ENCODE measurements at regions not wholly inside any gene's neighbourhood (a gene's known extent, or its start where the extent isn't known, plus 50 kb on each side); places are given as distances from the start of the nearest gene placed in this dataset.

DNA sequence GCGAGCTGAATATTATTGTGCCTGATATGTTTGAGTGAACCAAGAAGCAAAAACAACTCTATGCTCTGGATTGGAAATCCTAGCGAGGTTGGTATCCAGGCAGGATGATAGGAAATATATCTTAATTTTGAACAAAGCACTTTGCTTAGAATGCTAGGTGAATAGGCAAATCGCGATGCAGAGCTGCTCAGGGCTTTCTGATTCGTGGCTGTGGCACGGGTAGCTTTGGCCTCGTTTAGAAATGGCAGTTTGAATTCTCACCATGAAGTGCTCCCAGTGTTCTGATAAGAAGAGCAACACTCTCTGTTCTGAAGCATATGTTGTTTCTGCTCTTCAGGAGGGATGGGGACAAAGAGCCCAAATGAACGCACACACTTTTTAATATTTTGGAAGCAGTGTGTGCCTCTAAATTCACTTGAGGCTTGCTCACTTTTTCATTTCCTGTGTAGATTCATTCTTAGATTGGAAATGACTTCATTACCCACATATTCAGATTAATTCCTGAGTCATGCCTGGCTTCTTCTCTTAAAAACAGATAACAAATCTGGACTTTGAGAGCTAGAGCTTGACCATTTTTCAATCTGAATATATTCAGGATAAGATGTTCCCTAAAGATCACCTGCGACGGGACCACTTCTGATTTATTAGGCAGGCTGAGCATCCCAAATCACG lies 200.9 kb downstream of the RPAP3 start:
- H3K36me3 ChIP-seq (replicated peaks in 1 of 2; ENCODE audit: control insufficient read depth in 1 of 2, insufficient read depth in 2 of 2, low read length in 1 of 2): no peaks in the 10 kb centered on the region
- DNase-seq: no peak
- H4K20me1 ChIP-seq (ENCODE audit: insufficient read depth): no peaks in the 10 kb centered on the region
- 13% methylated on average over 11 of the region's 11 CpGs for WGBS (ENCODE audit: low lambda C conversion rate)
- H3K4me3 ChIP-seq (ENCODE audit: low read depth in 2 of 2, low read length in 1 of 2): peak overlapping the region in 1 of 2 experiments; percentile 9; a peak in 1 of 4 replicates
- peak overlapping the region in 1 of 2 experiments; percentile 84; a peak in 2 of 4 replicates for H3K27ac ChIP-seq (ENCODE audit: low read depth in 2 of 2, low read length in 1 of 2)
- H3K9ac ChIP-seq: peak overlapping the region; percentile 58; the same call in 1 of the 2 replicates
- peaks cover 17% of the 10 kb centered on the region for H3F3A ChIP-seq (replicated peaks; ENCODE audit: insufficient read depth)
- no peaks in the 10 kb centered on the region for H3K79me2 ChIP-seq (ENCODE audit: insufficient read depth)
- ChIA-PET CTCF (no interaction called here), POLR2A (no interaction called here)
- peak overlapping the region; percentile 62 for H3K4me2 ChIP-seq
- no peaks in the 10 kb centered on the region for H3K9me3 ChIP-seq
- H2AFZ ChIP-seq (ENCODE audit: low read depth): peak overlapping the region; percentile 69
- no peaks in the 10 kb centered on the region for H3K9me2 ChIP-seq
- no peaks in the 10 kb centered on the region for H3K27me3 ChIP-seq (ENCODE audit: insufficient read depth)
- peaks cover 0 to 6% of the 10 kb centered on the region in 2 experiments; a peak in 2 of 4 replicates for H3K4me1 ChIP-seq (ENCODE audit: control insufficient read depth in 1 of 2, insufficient read depth in 2 of 2, low read depth in 1 of 2, low read length in 1 of 2)
- TF ChIP-seq, protein P1, sequence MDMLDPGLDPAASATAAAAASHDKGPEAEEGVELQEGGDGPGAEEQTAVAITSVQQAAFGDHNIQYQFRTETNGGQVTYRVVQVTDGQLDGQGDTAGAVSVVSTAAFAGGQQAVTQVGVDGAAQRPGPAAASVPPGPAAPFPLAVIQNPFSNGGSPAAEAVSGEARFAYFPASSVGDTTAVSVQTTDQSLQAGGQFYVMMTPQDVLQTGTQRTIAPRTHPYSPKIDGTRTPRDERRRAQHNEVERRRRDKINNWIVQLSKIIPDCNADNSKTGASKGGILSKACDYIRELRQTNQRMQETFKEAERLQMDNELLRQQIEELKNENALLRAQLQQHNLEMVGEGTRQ (IDR thresholded peaks at IDR 0.05; ENCODE audit: borderline replicate concordance, low read depth, low read length): no peak
- TF ChIP-seq SMC3 (IDR thresholded peaks at IDR 0.05; ENCODE audit: low read depth, low read length) (no peak), EP300 (IDR thresholded peaks at IDR 0.05; ENCODE audit: borderline replicate concordance in 1 of 2, low read depth in 1 of 2, low read length in 1 of 2) (peak in 1 of 2 experiments; percentile 69; a peak in 1 of 4 replicates), RAD21 (IDR thresholded peaks at IDR 0.05; ENCODE audit: low read length) (no peak), FOSL2 (IDR thresholded peaks at IDR 0.05; ENCODE audit: borderline replicate concordance, low read depth) (peak; percentile 85), GABPA (IDR thresholded peaks at IDR 0.05; ENCODE audit: low read depth) (no peak), RFX5 (IDR thresholded peaks at IDR 0.05; ENCODE audit: low read length) (no peak), TEAD4 (IDR thresholded peaks at IDR 0.05; ENCODE audit: borderline replicate concordance, insufficient read depth) (peak; percentile 72), JUND (IDR thresholded peaks at IDR 0.05) (peak; percentile 70), POLR2AphosphoS5 (IDR thresholded peaks at IDR 0.05; ENCODE audit: low read depth, low read length) (no peak), YY1 (IDR thresholded peaks at IDR 0.05; ENCODE audit: low read depth) (no peak), FOXJ3 (CRISPR knock-in tag; IDR thresholded peaks at IDR 0.05) (no peak), RXRA (IDR thresholded peaks at IDR 0.05; ENCODE audit: borderline replicate concordance, low read depth) (0 out of 2 replicates have a peak, but pooled peaks have one; percentile 24), NFIC (IDR thresholded peaks at IDR 0.05; ENCODE audit: borderline replicate concordance) (peak; percentile 45; the same call in 1 of the 2 replicates), NRF1 (IDR thresholded peaks at IDR 0.05; ENCODE audit: low read depth, low read length) (no peak), TCF12 (IDR thresholded peaks at IDR 0.05) (peak; percentile 67), MEF2A (IDR thresholded peaks at IDR 0.05; ENCODE audit: borderline replicate concordance, low read depth) (peak; percentile 37; the same call in 1 of the 2 replicates)
- TF ChIP-seq, protein P2, sequence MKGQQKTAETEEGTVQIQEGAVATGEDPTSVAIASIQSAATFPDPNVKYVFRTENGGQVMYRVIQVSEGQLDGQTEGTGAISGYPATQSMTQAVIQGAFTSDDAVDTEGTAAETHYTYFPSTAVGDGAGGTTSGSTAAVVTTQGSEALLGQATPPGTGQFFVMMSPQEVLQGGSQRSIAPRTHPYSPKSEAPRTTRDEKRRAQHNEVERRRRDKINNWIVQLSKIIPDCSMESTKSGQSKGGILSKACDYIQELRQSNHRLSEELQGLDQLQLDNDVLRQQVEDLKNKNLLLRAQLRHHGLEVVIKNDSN (IDR thresholded peaks at IDR 0.05; ENCODE audit: borderline replicate concordance, low read depth): no peak
- TF ChIP-seq, protein P3, sequence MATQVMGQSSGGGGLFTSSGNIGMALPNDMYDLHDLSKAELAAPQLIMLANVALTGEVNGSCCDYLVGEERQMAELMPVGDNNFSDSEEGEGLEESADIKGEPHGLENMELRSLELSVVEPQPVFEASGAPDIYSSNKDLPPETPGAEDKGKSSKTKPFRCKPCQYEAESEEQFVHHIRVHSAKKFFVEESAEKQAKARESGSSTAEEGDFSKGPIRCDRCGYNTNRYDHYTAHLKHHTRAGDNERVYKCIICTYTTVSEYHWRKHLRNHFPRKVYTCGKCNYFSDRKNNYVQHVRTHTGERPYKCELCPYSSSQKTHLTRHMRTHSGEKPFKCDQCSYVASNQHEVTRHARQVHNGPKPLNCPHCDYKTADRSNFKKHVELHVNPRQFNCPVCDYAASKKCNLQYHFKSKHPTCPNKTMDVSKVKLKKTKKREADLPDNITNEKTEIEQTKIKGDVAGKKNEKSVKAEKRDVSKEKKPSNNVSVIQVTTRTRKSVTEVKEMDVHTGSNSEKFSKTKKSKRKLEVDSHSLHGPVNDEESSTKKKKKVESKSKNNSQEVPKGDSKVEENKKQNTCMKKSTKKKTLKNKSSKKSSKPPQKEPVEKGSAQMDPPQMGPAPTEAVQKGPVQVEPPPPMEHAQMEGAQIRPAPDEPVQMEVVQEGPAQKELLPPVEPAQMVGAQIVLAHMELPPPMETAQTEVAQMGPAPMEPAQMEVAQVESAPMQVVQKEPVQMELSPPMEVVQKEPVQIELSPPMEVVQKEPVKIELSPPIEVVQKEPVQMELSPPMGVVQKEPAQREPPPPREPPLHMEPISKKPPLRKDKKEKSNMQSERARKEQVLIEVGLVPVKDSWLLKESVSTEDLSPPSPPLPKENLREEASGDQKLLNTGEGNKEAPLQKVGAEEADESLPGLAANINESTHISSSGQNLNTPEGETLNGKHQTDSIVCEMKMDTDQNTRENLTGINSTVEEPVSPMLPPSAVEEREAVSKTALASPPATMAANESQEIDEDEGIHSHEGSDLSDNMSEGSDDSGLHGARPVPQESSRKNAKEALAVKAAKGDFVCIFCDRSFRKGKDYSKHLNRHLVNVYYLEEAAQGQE (IDR thresholded peaks at IDR 0.05; ENCODE audit: low read depth, low read length): no peak
- TF ChIP-seq, protein P4, sequence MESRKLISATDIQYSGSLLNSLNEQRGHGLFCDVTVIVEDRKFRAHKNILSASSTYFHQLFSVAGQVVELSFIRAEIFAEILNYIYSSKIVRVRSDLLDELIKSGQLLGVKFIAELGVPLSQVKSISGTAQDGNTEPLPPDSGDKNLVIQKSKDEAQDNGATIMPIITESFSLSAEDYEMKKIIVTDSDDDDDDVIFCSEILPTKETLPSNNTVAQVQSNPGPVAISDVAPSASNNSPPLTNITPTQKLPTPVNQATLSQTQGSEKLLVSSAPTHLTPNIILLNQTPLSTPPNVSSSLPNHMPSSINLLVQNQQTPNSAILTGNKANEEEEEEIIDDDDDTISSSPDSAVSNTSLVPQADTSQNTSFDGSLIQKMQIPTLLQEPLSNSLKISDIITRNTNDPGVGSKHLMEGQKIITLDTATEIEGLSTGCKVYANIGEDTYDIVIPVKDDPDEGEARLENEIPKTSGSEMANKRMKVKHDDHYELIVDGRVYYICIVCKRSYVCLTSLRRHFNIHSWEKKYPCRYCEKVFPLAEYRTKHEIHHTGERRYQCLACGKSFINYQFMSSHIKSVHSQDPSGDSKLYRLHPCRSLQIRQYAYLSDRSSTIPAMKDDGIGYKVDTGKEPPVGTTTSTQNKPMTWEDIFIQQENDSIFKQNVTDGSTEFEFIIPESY (IDR thresholded peaks at IDR 0.05; ENCODE audit: borderline replicate concordance, low read depth): no peak
- TF ChIP-seq, protein P5, sequence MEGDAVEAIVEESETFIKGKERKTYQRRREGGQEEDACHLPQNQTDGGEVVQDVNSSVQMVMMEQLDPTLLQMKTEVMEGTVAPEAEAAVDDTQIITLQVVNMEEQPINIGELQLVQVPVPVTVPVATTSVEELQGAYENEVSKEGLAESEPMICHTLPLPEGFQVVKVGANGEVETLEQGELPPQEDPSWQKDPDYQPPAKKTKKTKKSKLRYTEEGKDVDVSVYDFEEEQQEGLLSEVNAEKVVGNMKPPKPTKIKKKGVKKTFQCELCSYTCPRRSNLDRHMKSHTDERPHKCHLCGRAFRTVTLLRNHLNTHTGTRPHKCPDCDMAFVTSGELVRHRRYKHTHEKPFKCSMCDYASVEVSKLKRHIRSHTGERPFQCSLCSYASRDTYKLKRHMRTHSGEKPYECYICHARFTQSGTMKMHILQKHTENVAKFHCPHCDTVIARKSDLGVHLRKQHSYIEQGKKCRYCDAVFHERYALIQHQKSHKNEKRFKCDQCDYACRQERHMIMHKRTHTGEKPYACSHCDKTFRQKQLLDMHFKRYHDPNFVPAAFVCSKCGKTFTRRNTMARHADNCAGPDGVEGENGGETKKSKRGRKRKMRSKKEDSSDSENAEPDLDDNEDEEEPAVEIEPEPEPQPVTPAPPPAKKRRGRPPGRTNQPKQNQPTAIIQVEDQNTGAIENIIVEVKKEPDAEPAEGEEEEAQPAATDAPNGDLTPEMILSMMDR (IDR thresholded peaks at IDR 0.05): no peak
- TF ChIP-seq, protein P6, sequence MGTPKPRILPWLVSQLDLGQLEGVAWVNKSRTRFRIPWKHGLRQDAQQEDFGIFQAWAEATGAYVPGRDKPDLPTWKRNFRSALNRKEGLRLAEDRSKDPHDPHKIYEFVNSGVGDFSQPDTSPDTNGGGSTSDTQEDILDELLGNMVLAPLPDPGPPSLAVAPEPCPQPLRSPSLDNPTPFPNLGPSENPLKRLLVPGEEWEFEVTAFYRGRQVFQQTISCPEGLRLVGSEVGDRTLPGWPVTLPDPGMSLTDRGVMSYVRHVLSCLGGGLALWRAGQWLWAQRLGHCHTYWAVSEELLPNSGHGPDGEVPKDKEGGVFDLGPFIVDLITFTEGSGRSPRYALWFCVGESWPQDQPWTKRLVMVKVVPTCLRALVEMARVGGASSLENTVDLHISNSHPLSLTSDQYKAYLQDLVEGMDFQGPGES (IDR thresholded peaks at IDR 0.05; ENCODE audit: low read depth, low read length): no peak
- TF ChIP-seq, protein P7, sequence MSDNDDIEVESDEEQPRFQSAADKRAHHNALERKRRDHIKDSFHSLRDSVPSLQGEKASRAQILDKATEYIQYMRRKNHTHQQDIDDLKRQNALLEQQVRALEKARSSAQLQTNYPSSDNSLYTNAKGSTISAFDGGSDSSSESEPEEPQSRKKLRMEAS (IDR thresholded peaks at IDR 0.05; ENCODE audit: low read depth): peak; percentile 49; the same call in 1 of the 2 replicates

Measured in SK-N-SH (cell line).